Tibial artery (tissue), 4 donors: ENCODE measurements at regions not wholly inside any gene's neighbourhood (a gene's known extent, or its start where the extent isn't known, plus 50 kb on each side); places are given as distances from the start of the nearest gene placed in this dataset.
"Not testable (repeated sequence)": the region's sequence is repeated elsewhere in the genome, so short reads cannot be mapped to it uniquely, and the experiment has no call there.

Experiments
- DNase-seq, 2 donors: peaks; one replicate each; pipeline ENCODE4 v3.0.0-alpha.2; 2019
- H3K27ac ChIP-seq, 2 donors: fragments of 200-600 bp; sonication (generic) in 1 of 2; 1 replicate in 1 of 2; 2 replicates in 1 of 2; pipeline ENCODE4 v1.5.1; 2018 to 2019; ENCODE audit warnings: mild to moderate bottlenecking in 1 of 2
- H3K27me3 ChIP-seq, 2 donors: fragments of 200-600 bp; sonication (generic) in 1 of 2; one replicate each; pipeline versions ENCODE4 v1.5.1 to v1.6.0; 2016 to 2019
- H3K36me3 ChIP-seq, 3 donors: fragments of 200-600 bp; sonication (generic) in 2 of 3; one replicate each; pipeline ENCODE4 v1.5.1; 2016 to 2019; ENCODE audit warnings: mild to moderate bottlenecking in 2 of 3
- H3K4me1 ChIP-seq, 4 donors: fragments of 200-600 bp; sonication (generic) in 2 of 4; 1 replicate in 3 of 4; 2 replicates in 1 of 4; pipeline ENCODE4 v1.5.1; 2016 to 2019
- H3K4me3 ChIP-seq, 2 donors: fragments of 200-600 bp; sonication (generic) in 1 of 2; 1 replicate in 1 of 2; 2 replicates in 1 of 2; pipeline ENCODE4 v1.5.1; 2018 to 2019; ENCODE audit warnings: mild to moderate bottlenecking in 2 of 2
- H3K9me3 ChIP-seq, 3 donors: fragments of 200-600 bp; sonication (generic) in 1 of 3; one replicate each; pipeline ENCODE4 v1.5.1; 2016 to 2019
- CTCF ChIP-seq, 2 experiments: fragments of 200-600 bp in 1 of 2; fragments of 450-650 bp in 1 of 2; IDR thresholded peaks; one replicate each; pipeline ENCODE4 v1.5.1; 2017 to 2019; ENCODE audit warnings: antibody characterized with exemption in 2 of 2, mild to moderate bottlenecking in 1 of 2, moderate library complexity in 1 of 2
- intact Hi-C: fragments of 100-400 bp; cut with DNase I; formaldehyde crosslinking; loops from one replicate; pipeline ENCODE4 v1.15.0; 2023; ENCODE audit warnings: low total_unique reads

- Histone ChIP-seq H3K36me3 (no peaks in the 10 kb centered on the region), H3K27me3 (no peaks in the 10 kb centered on the region), H3K4me1 (no peaks in the 10 kb centered on the region), H3K27ac (no peak overlapping the region), H3K4me3 (no peak overlapping the region), H3K9me3 (no peaks in the 10 kb centered on the region)
- DNase-seq, result no peak
- intact Hi-C loops, result no loop called here
- no peak for TF ChIP-seq CTCF (IDR thresholded peaks at IDR 0.05)
These were observed 1673.5 kb upstream of the CELF4 start for GRCh38 chr18:39238981-39239660.

GRCh38 chr18:39235118-39235719 is 1669.6 kb upstream of the CELF4 start:
- Histone ChIP-seq H3K4me1 (no peaks in the 10 kb centered on the region), H3K27ac (no peak overlapping the region), H3K27me3 (no peaks in the 10 kb centered on the region), H3K4me3 (no peak overlapping the region), H3K9me3 (peaks cover 0 to 3% (median 0%) of the 10 kb centered on the region in 3 donors), H3K36me3 (no peaks in the 10 kb centered on the region)
- intact Hi-C loops, result no loop called here
- TF ChIP-seq CTCF (IDR thresholded peaks at IDR 0.05), result no peak
- no peak for DNase-seq

GRCh38 chr18:39232937-39233336 is 1667.3 kb upstream of the CELF4 start:
- TF ChIP-seq CTCF (IDR thresholded peaks at IDR 0.05), result no peak
- Histone ChIP-seq H3K4me3 (no peak overlapping the region), H3K36me3 (no peaks in the 10 kb centered on the region), H3K27ac (no peak overlapping the region), H3K9me3 (peaks cover 0 to 3% (median 0%) of the 10 kb centered on the region in 3 donors), H3K4me1 (no peaks in the 10 kb centered on the region), H3K27me3 (no peaks in the 10 kb centered on the region)
- DNase-seq, result no peak
- intact Hi-C loops, result no loop called here

GRCh38 chr18:39232490-39232889 is 1666.9 kb upstream of the CELF4 start:
- intact Hi-C loops, result no loop called here
- Histone ChIP-seq H3K4me3 (no peak overlapping the region), H3K4me1 (no peaks in the 10 kb centered on the region), H3K9me3 (peaks cover 0 to 3% (median 0%) of the 10 kb centered on the region in 3 donors), H3K36me3 (no peaks in the 10 kb centered on the region), H3K27me3 (no peaks in the 10 kb centered on the region), H3K27ac (no peak overlapping the region)
- TF ChIP-seq CTCF (IDR thresholded peaks at IDR 0.05), result no peak
- DNase-seq, result no peak

- H3K4me3 ChIP-seq, result no peak overlapping the region
- DNase-seq, result no peak
- peaks cover 0 to 3% (median 0%) of the 10 kb centered on the region in 3 donors for H3K9me3 ChIP-seq
- no peaks in the 10 kb centered on the region for H3K4me1 ChIP-seq
- no peaks in the 10 kb centered on the region for H3K27me3 ChIP-seq
- no peak overlapping the region for H3K27ac ChIP-seq
- H3K36me3 ChIP-seq, result no peaks in the 10 kb centered on the region
- intact Hi-C loops, result no loop called here
- no peak for TF ChIP-seq CTCF (IDR thresholded peaks at IDR 0.05)
These were observed 1664.6 kb upstream of the CELF4 start for GRCh38 chr18:39230086-39230803.

- H3K27me3 ChIP-seq, H3K27ac ChIP-seq, DNase-seq, intact Hi-C loops, H3K4me1 ChIP-seq, H3K9me3 ChIP-seq, H3K36me3 ChIP-seq, H3K4me3 ChIP-seq: not testable (repeated sequence)
These were observed 1662.2 kb upstream of the CELF4 start for GRCh38 chr18:39227769-39228168.
